GM23248 (cell line): ENCODE measurements at regions not wholly inside any gene's neighbourhood (a gene's known extent, or its start where the extent isn't known, plus 50 kb on each side); places are given as distances from the start of the nearest gene placed in this dataset.

Experiments
- EZH2 ChIP-seq: fragments of 200-600 bp; sonication (generic); IDR thresholded peaks from 2 replicates; pipeline ENCODE4 v1.6.1; 2018; ENCODE audit warnings: antibody characterized with exemption, mild to moderate bottlenecking; ENCODE audit not compliant: insufficient read depth, poor library complexity, severe bottlenecking
- EZH2phosphoT487 ChIP-seq: fragments of 200-600 bp; sonication (generic); IDR thresholded peaks from 2 replicates; pipeline ENCODE4 v1.6.1; 2018; ENCODE audit warnings: antibody characterized with exemption, moderate library complexity, mild to moderate bottlenecking, low read depth; ENCODE audit not compliant: insufficient read depth

GRCh38 chr2:126312579-126312978 lies 343.4 kb upstream of the GYPC start:
- TF ChIP-seq EZH2 (no peak), EZH2phosphoT487 (no peak)
